Nephron (organoid): ENCODE measurements at regions not wholly inside any gene's neighbourhood (a gene's known extent, or its start where the extent isn't known, plus 50 kb on each side); places are given as distances from the start of the nearest gene placed in this dataset.

Experiments used
- H3K27ac Mint-ChIP-seq, 3 experiments: 2 replicates each; pipeline ENCODE4 v1.8.0; 2020; ENCODE audit warnings: mixed read lengths in 3 of 3, mild to moderate bottlenecking in 2 of 3, moderate library complexity in 1 of 3
- H3K27me3 Mint-ChIP-seq: 2 replicates; pipeline ENCODE4 v1.8.0; 2021; ENCODE audit warnings: low read depth, mild to moderate bottlenecking, moderate library complexity, mixed read lengths
- H3K36me3 Mint-ChIP-seq: 2 replicates; pipeline ENCODE4 v1.8.0; 2020; ENCODE audit warnings: low read depth, mixed read lengths
- H3K4me1 Mint-ChIP-seq: 2 replicates; pipeline ENCODE4 v1.8.0; 2020; ENCODE audit warnings: mixed read lengths
- H3K4me3 Mint-ChIP-seq, 3 experiments: 2 replicates each; pipeline ENCODE4 v1.8.0; 2020; ENCODE audit warnings: mild to moderate bottlenecking in 3 of 3, mixed read lengths in 3 of 3, moderate library complexity in 2 of 3
- H3K9me3 Mint-ChIP-seq: 2 replicates; pipeline ENCODE4 v1.8.0; 2020; ENCODE audit warnings: mixed read lengths
- CTCF ChIP-seq, 3 experiments: fragments of 200-600 bp; sonication (generic); IDR thresholded peaks; one replicate each; pipeline ENCODE4 v1.5.0; 2021; ENCODE audit warnings: antibody characterized with exemption in 3 of 3; ENCODE audit not compliant: unreplicated experiment in 3 of 3

- TF ChIP-seq CTCF (IDR thresholded peaks at IDR 0.05; ENCODE audit: unreplicated experiment in 3 of 3) = no peak
- H3K27me3 Mint-ChIP-seq = peaks cover 33% of the 10 kb centered on the region
Measured at GRCh38 chr20:61065853-61066252, 186.2 kb upstream of the CDH4 start.

GRCh38 chr20:61066526-61066925, 185.5 kb upstream of the CDH4 start:
- Mint-ChIP-seq H3K9me3 (peaks cover 3% of the 10 kb centered on the region), H3K27me3 (peaks cover 36% of the 10 kb centered on the region), H3K36me3 (no peaks in the 10 kb centered on the region), H3K4me1 (no peaks in the 10 kb centered on the region), H3K4me3 (no peak overlapping the region), H3K27ac (no peak overlapping the region)
- no peak for TF ChIP-seq CTCF (IDR thresholded peaks at IDR 0.05; ENCODE audit: unreplicated experiment in 3 of 3)

More at GRCh38 chr20:61065853-61066252, 186.2 kb upstream of the CDH4 start:
- Mint-ChIP-seq H3K9me3 (peaks cover 3% of the 10 kb centered on the region), H3K27ac (no peak overlapping the region), H3K4me3 (no peak overlapping the region), H3K36me3 (no peaks in the 10 kb centered on the region), H3K4me1 (no peaks in the 10 kb centered on the region)

DNA sequence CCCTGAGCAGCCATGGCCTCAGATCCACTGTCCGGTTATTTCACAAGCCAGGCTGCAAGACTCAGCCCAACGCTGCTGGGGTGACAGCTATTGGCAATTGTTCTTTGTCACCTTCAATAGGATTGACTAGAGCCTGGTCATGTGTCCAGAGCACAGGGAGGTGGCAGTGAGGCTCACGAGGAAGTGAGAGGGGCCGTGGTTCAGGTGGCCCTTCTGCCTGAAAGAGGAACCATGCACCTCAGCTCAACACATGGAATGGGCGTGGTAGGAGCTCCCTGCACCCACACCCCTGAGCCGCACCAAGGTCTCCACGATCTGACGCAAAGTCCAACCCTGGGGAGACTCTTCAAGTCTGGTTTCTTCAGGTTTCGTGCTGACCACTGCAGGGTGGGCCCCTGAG, 184.8 kb upstream of the CDH4 start:
- TF ChIP-seq CTCF (IDR thresholded peaks at IDR 0.05; ENCODE audit: unreplicated experiment in 3 of 3) = no peak
- Mint-ChIP-seq H3K27me3 (peaks cover 31% of the 10 kb centered on the region), H3K9me3 (no peaks in the 10 kb centered on the region), H3K4me1 (no peaks in the 10 kb centered on the region), H3K4me3 (no peak overlapping the region), H3K27ac (no peak overlapping the region), H3K36me3 (no peaks in the 10 kb centered on the region)

DNA sequence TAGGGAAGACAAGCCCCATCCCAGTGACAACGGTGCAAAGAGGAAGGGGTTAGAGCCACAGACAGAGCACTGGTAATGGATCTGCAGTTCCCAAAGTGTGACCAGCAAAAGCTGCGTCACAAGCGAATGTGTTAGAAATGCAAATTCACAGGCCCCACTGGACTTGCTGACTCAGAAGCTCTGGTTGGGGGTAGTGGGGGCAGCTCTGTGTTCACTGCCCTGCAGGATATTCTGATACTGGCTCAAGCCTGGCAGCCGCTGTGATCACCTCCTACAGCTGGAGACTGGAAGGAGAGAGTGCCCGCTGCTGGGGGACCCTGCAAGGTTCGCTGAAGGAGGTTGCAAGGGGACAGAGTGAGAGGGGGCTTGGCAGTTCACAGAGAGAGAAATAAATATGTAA, 179.7 kb upstream of the CDH4 start:
- H3K4me3 Mint-ChIP-seq = no peak overlapping the region
- H3K27ac Mint-ChIP-seq = no peak overlapping the region
- H3K9me3 Mint-ChIP-seq = no peaks in the 10 kb centered on the region
- TF ChIP-seq CTCF (IDR thresholded peaks at IDR 0.05; ENCODE audit: unreplicated experiment in 3 of 3) = no peak
- peaks cover 25% of the 10 kb centered on the region for H3K27me3 Mint-ChIP-seq
- H3K36me3 Mint-ChIP-seq = no peaks in the 10 kb centered on the region
- no peaks in the 10 kb centered on the region for H3K4me1 Mint-ChIP-seq

DNA sequence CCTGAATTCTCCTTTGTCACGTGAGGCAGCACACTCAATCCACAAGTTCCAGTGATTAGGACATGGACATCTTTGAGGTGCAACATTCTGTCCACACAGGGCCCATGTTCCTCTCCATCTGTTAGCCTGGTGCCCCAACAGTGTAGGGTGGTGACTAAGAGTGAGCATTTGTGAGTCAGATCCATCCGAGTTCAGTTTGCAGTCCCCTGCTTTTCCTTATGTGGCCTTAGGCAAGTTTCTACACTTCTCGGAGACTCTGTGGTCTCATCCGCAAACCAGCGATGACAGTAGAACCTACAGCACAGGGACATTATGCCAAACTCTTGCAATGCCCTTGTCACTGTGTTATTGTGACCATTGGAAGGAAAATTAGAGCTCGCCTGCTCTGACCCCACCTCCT, 178.7 kb upstream of the CDH4 start:
- H3K4me1 Mint-ChIP-seq = no peaks in the 10 kb centered on the region
- H3K27ac Mint-ChIP-seq = no peak overlapping the region
- H3K27me3 Mint-ChIP-seq = peaks cover 31% of the 10 kb centered on the region
- H3K4me3 Mint-ChIP-seq = no peak overlapping the region
- no peak for TF ChIP-seq CTCF (IDR thresholded peaks at IDR 0.05; ENCODE audit: unreplicated experiment in 3 of 3)
- H3K9me3 Mint-ChIP-seq = no peaks in the 10 kb centered on the region
- no peaks in the 10 kb centered on the region for H3K36me3 Mint-ChIP-seq

DNA sequence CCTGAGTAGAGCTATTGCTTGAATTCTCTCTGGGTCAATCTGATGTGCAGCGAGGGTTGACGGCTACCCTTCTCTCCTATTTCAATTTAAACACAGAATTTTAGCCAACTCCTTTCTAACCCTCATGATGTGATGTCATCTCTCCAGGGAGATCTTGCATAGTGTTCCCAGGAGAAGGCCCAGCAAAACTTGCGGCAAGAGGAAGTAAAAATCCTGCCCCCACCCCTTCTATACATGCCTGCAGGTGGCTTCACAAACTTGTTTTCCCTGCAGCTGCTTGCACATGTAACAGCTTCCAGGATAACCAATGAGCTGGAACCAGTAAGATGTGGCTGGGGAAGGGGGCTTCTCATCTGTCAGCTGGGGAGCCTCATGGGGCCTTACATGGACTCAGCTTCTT, 169.3 kb upstream of the CDH4 start:
- H3K27me3 Mint-ChIP-seq = peaks cover 36% of the 10 kb centered on the region
- no peaks in the 10 kb centered on the region for H3K36me3 Mint-ChIP-seq
- peaks cover 8% of the 10 kb centered on the region for H3K9me3 Mint-ChIP-seq
- no peak overlapping the region for H3K27ac Mint-ChIP-seq
- H3K4me1 Mint-ChIP-seq = no peaks in the 10 kb centered on the region
- TF ChIP-seq CTCF (IDR thresholded peaks at IDR 0.05; ENCODE audit: unreplicated experiment in 3 of 3) = no peak
- H3K4me3 Mint-ChIP-seq = no peak overlapping the region
